Posterior vena cava (tissue), 2 donors: ENCODE measurements at regions not wholly inside any gene's neighbourhood (a gene's known extent, or its start where the extent isn't known, plus 50 kb on each side); places are given as distances from the start of the nearest gene placed in this dataset.
A peak's percentile ranks its signal among the peaks of the same experiment; 100 is the strongest.

ENCODE experiments used
- DNase-seq: peaks from one replicate; pipeline ENCODE4 v3.0.0-alpha.2; 2020; ENCODE audit warnings: low spot score
- intact Hi-C, 2 donors: fragments of 100-400 bp; cut with DNase I; formaldehyde crosslinking; loops; one replicate each; pipeline versions ENCODE4 v1.14.1 to v1.14.2; 2022 to 2023
- donor health status: DM: yes; HTN: yes; CAD: no.
- donor health status: DM: yes; HTN: yes; CAD: no.

DNA sequence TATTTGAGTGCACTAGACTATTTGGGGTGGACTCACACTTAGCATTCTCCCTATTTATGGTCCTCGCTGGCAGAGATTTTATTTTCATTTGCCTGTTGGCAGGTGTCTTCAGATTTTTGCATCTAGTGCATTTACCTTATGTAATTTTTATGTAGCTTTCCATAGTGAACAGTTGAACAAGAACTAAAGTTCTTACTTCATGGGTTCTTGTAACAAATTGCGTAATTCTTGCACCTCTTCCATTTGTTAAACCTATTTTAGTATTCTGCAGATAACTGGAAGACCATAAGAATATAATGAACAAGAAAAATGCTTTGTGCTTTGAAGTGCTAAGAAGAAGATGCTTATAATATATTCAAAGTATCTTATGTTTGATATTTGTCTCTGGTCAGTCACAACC lies 252.8 kb upstream of the MMS22L start:
- no peak for DNase-seq
- intact Hi-C loops: no loop called here

DNA sequence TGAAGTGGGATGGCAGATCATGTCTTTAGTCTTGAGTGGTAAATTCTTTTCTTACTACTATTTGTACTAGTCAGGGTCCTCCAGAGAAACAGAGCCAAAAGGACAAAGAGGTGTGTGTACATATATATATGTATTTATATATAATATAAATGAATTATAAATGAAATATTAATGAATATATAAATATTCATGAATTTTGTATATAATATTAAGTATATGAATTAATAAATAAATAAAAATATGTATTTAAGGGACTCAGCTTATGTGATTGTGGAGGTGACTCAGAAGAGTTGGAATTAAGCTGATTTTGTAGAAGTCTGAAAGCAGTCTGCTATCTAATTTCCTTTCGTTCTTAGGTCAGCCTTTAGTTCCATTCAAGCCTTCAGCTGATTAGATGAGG lies 265.3 kb upstream of the MMS22L start:
- intact Hi-C loops: no loop called here

DNA sequence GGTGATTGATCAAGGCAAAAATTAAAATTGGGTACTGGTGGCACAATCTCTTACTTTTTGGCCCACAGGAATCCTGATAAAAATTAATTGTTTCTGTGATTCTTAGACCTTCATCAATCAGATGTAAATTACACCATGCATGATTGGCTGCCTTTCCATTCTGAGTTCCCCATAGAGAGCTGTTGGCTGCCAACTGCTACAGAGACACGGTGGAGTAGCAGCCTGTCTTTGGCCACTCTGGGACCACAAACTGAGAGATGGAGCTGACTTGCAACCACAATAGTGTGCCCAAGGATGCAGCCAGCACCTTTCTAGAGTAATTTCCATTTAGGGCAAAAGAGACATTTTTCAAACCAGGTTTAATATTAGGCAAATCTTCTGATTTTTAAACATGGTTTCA lies 274.3 kb upstream of the MMS22L start:
- intact Hi-C loops: no loop called here
- no peak for DNase-seq

More for the DNA sequence above, 265.3 kb upstream of the MMS22L start:
- no peak for DNase-seq

DNA sequence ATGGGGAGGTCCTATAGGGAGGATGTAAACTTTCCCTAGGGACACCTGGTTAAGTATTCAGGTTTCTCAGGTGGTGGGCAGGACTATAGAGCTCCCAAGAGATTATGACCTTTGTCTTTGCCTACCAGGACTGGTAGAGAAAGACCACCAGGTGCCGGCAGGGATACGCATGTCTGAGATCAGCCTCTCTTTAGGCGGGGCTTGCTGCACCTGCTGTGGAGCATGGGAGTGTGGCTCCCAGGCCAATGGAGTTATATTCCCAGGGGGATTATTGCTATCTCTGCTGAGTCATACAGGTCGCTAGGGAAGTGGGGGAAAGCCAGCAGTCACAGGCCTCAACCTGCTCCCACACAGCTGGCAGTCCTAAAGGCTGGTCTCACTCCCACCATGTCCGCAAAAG lies 280.5 kb upstream of the MMS22L start:
- DNase-seq: peak; percentile 43
- intact Hi-C loops: no loop called here

DNA sequence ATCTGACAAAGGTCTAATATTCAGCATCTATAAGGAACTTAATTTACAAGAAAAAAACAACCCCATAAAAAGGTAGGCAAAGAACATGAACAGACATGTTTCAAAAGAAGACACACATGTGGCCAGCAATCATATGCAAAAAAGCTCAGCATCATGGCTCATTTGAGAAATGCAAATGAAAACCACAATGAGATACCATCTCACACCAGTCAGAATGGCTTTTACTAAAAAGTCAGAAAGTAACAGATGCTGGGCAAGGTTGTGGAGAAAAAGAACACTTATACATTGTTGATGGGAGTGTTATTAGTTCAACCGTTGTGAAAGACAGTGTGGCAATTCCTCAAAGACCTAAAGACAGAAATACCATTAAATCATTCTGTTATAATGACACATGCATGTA lies 289.9 kb upstream of the MMS22L start:
- DNase-seq: no peak
- intact Hi-C loops: no loop called here

DNA sequence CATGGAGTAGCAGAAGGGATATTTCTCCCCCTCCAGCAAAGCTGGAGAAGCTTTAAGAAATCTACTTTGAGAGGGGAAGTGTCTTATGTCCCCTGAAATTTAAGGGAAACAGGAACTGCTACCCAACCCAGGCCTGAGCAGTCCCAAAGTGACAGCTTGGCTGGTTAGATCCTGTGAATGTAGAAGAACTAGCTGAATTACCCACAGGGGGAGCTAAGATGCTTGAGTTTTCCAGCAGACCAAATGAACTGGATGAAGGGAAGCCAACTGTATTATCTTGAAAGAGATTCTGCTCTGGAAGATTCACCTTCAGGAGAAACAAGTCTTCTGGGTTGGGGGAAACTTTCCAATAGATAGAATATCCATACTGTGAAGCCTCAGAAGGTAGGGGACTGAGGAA lies 303.3 kb upstream of the MMS22L start:
- intact Hi-C loops: no loop called here
- DNase-seq: no peak

DNA sequence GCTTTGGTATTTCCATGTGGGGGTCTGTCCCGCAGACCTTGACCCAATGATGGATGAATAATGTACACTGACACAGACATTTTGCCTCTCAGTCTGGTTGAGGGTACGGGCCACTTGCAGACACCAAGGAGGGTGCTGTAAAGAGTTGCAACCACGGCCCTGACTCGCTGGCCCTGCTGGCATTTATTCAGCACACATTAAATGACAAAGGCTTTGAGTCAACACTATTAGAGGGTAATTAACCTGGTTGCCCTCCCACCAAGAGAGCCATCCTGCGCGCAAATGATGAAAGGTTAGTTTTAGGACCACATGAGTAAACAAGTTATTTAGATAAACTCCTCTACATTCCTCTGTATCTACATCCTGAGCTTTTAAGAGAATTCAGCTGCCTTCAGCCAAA lies 308.9 kb upstream of the MMS22L start:
- intact Hi-C loops: no loop called here
- no peak for DNase-seq

DNA sequence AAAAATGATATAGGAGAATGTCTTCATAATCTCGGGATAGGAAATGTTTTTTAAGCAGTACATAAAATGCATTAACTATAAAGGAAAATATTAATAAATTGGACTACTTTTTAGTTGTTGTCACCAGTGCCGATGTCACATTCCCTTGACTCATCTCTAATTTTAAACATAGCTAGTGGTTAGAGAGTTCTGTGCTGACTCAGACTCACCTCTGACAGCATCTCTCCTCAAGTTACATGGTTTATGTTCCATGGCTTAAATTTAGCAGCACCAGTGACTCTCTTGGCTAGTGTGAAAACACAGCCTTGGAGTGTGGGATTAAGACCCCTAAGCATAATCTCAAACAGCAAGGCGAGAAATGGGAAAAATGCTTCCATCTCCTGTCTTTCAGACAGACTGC lies 311.8 kb upstream of the MMS22L start:
- no peak for DNase-seq
- intact Hi-C loops: no loop called here

DNA sequence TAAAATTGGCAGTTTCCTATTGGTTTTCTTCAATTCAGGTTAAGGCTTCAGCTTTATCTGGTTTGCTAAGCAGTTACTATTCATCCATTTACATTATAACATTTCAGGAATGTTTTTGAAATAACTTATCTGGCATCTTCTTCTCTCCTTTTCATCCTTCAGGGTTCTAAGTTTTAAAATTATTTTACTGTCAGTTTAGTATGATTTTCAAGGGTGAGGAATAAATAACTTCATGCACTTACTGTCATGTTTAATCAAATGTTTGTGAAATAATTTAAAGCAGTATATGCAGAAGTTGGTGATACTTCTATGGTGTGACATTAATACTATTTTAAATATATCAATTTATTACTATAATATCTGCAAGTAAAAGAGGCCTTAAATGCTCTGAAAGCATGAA lies 338.1 kb upstream of the MMS22L start:
- intact Hi-C loops: no loop called here
- no peak for DNase-seq

DNA sequence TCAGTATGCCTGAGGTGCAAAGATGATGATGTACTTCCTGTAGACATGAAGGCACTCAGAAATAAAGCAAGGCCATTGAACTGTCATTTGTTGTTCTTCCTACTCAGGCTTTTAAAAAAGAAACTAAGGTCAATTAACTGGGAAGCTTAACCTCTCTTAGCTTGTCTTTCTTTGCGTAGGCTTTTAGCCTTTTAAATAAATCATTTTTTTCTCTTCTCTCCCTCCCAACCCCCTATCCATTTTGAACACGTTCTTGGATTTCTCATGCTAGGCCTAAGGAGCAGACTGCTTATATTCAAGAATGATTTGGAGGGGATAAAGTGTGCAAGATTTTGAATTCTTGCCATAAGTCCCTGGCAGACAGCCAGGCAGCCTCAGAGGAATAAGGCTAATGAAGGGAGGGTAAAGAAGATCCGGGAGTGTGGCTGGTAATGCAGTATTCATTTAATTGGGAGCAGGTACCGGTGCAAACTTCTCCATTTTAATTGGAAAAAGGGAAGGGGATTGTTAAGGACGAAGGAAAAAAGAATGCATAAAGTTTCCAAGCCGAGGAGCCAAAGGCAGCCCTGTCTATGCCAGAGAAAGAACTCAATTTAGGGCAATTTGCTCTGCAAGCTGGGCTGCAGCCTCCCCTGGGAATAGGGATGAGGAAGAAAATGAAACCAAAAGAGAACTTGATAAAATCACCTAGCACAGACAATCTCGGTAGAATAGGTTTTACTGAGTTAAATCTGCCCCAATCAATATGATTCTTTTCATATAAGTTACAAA lies 343.8 kb upstream of the MMS22L start:
- intact Hi-C loops: no loop called here
- DNase-seq: no peak

DNA sequence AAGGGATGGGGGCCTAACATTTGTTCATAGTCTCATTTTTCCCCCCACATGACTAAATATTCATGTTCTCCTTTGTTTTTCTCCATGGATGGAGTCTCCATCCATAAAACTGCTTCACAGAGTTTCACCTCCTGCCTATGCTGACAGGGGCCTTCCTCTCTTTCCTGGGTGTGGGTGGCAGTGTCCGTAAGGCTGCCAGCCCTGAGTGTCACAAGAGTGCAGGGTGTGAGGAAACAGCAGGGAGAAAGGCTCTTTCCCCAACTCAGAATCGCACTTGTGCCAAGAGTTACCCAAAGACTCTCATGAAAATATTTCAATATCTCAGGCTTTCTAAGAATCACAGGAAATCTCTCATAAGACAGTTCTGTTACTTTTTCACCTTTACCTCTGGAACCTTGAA lies 346.2 kb upstream of the MMS22L start:
- no peak for DNase-seq
- intact Hi-C loops: no loop called here

DNA sequence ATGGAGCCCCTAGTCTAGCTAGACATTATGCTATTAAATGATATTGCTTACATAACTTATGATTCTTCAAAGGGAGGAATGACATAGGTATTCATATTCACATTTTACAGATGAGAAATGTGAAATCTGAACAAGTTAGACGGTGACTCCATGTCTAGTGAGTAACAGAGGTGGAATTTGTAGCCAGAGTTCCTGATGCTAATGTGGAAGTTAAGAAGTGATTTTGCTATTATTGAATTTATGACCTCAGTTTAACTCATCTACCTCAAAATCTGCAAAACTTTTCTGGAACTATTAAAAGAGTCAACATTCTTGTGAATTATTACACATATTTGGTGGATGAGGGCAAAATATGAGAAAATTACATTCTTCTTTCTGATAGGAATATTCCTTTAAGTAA lies 347.6 kb upstream of the MMS22L start:
- intact Hi-C loops: no loop called here
- DNase-seq: no peak

DNA sequence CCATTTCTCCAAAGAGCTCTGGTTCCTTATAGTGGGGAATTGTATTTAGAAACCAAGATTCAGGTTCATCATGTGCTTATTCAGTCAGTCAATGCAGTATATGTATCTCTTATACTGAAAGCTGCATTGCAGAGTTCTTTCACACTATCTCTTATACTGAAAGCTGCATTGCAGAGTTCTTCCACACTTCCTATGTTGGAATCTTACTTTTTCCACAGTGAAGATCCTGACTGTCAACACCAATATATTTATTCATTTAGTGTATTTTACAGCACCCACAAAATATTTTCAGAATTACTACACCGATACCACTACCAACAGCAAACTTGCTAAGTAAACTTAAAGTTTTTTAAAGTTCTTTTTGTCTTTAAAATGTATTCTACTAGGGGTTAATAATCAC lies 349.3 kb upstream of the MMS22L start:
- intact Hi-C loops: no loop called here
- no peak for DNase-seq

DNA sequence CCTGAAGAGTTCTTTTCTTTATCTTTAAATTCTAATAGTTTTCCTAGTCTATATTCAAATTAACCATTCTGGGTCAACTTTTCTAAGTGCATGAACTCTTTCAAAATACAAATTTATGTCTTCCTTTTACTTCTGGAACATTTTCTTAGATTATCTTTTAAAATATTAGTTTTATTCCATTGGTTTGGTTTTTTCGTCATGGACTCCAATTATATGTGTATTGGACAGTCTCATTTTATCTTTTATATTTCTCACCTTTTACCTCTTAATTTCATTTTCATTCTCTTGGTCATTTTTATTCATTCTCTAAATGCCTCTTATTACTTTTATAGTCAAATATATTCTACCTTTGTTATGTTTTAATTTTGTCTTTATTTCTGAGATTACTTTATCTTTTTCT lies 356.7 kb upstream of the MMS22L start:
- intact Hi-C loops: no loop called here
- DNase-seq: no peak

DNA sequence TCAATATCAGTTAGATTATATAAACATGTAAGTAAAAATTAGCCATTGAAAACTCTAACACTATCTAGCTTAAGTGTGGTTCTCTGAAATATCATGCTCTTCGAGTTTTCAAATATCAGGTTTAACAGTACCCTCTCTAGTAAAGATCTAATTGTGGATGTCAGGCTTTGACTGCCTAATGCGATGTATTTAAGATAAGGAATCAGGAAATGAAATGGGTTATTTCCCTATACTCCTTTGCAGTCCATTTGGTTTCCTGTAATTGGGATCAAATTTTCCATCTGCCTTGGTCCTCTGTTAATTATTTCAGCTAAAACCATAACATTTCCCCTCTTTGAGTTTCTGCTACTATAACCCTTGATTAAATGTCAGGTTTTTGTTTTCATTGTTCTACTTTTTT lies 361.3 kb upstream of the MMS22L start:
- intact Hi-C loops: no loop called here
- DNase-seq: no peak

DNA sequence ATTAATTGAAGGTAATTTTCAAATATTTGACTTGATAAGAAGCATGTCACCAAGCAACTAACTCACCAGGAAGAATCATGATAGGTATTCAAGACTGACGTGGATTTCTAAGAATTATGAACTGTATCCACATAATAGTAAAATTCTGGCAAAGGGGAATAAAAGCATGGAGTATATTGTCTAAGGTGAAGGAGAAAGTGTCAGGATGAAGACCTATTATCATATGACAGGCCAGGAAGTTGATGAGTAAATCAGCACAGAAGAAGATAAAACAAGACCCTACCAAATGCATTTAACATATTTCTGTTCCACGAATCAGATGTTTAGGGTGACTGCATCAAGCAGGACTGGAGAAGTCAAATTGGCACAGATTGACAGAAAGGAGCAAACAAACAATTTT lies 362.7 kb upstream of the MMS22L start:
- intact Hi-C loops: no loop called here
- no peak for DNase-seq

DNA sequence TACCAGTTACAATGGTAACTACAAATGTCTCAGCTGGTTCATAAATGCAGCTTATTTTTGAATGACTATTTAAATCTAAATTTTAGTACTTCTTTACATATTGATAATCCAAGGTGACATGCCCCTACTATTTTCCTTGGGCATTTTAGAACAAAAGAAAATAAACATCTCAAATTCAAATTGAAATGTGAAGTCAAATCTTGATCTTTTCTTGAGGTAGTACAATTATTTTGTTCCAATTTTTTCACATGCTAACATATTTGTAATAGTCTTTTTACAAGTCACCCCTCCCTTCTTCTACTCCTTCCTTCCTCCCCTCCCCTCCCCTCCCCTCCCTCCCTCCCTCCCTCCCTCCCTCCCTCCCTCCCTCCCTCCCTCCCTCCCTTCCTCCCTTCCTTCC lies 370.1 kb upstream of the MMS22L start:
- intact Hi-C loops: no loop called here
- DNase-seq: no peak

DNA sequence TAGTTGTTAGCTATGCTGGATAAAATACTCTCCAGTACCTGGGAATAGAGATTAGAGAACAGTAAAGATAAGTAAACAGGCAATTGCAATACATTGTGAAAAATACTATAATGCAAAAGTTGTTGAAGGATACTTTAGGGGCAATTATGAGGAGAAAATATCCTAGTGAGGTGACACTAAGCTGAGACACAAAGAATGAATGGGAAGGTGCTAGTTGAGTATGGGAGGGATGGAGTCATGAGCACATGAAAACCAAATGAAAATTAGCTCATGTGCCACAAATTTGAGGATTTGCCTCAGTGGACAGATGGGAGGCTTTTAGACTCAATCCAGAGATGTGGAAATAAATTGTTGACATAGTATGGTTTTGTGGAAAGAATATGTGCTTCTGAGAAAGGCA lies 370.5 kb upstream of the MMS22L start:
- intact Hi-C loops: no loop called here
- DNase-seq: no peak

DNA sequence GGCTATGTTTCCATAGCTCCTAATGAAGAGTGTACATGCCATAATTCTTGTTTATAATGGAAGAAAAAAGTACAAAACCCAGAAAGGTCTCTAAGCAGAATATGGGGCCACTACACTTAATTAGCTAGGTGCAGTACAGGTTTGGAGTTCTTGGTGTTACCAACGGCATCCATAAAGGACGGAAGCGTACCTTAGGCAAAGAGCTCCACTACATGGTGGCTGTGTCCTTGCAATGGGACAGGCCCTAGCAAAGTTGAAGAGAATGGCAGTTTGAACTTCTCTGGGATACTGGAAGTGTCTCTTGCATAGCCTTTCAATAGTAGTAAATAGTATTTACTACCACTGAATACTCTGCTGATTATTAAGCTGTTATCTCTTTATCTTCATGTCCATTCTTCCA lies 371.7 kb upstream of the MMS22L start:
- no peak for DNase-seq
- intact Hi-C loops: no loop called here

DNA sequence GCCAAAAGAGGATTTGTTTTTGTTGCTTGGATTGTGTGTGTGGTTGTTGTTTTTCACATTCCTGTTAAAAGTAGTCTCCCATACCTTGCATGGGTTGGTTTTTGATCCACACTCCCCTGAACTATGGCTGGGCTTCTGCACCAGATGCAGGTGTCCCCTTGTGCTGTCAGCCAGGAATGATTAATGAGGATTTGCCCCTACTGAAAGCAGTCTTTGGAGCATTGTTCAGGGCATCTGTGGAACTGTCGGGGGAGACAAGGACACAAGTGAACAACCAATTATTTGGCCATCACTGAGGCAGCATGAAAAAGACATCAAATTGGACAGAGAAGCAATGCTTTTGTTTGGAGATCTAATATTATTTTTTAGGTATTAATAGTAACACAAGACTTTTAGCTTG lies 373.2 kb upstream of the MMS22L start:
- intact Hi-C loops: no loop called here

DNA sequence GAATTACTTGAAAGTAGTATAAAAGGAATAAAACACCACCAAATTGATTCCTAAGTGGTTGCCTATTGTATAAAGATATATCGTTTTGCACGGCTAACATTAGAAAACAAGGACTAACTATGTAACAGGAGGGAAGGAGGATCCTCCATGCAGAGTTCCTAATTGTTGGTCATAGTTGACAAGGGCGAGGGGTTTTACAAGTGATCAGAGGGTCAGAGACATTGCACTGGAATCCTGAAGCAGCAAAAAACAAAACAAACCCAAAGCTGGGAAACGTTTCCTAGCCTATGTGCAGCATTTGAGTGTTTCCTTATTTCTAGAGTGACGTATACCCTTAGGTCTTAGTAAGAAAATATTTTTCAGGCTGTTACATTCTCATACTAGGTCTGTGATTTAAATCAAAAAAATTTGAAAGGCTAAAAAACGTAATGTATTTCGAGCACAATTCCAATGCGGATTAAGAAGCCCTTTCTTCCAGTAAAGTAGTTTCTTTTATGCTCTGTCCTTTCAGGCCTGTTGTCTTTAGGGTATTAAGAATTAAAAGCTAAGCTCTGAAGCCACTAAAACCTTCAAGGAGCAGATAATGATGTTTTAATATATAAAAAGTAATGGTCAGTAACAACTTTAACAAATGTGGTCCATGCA lies 373.8 kb upstream of the MMS22L start:
- intact Hi-C loops: no loop called here
- DNase-seq: no peak

More for the DNA sequence above, 373.2 kb upstream of the MMS22L start:
- DNase-seq: no peak
